DOHH2 (cell line): ENCODE measurements at regions not wholly inside any gene's neighbourhood (a gene's known extent, or its start where the extent isn't known, plus 50 kb on each side); places are given as distances from the start of the nearest gene placed in this dataset.
"Not testable (repeated sequence)": the region's sequence is repeated elsewhere in the genome, so short reads cannot be mapped to it uniquely, and the experiment has no call there.

Experiments used
- H3F3A ChIP-seq: fragments of 200-600 bp; sonication (generic), shearing (Covaris generic); 2 replicates; pipeline ENCODE4 v1.6.0; 2016; ENCODE audit warnings: antibody characterized with exemption, mild to moderate bottlenecking; ENCODE audit not compliant: control insufficient read depth, insufficient read depth
- H3K27ac ChIP-seq: fragments of 200-600 bp; sonication (generic); 2 replicates; pipeline ENCODE4 v1.5.1; 2014; ENCODE audit warnings: low read depth, mild to moderate bottlenecking, low read length, moderate library complexity
- H3K27me3 ChIP-seq: fragments of 200-600 bp; sonication (generic); 2 replicates; pipeline ENCODE4 v1.6.1; 2014; ENCODE audit warnings: mild to moderate bottlenecking, low read length, mixed read lengths; ENCODE audit not compliant: control insufficient read depth
- H3K36me3 ChIP-seq: fragments of 200-600 bp; sonication (generic); 2 replicates; pipeline ENCODE4 v1.6.1; 2014; ENCODE audit warnings: mild to moderate bottlenecking, low read length, moderate library complexity, mixed read lengths; ENCODE audit not compliant: control insufficient read depth
- H3K4me1 ChIP-seq: fragments of 200-600 bp; sonication (generic); 2 replicates; pipeline ENCODE4 v1.6.1; 2014; ENCODE audit warnings: mild to moderate bottlenecking, low read length, mixed read lengths; ENCODE audit not compliant: control insufficient read depth
- H3K4me2 ChIP-seq: fragments of 200-600 bp; sonication (generic); 2 replicates; pipeline ENCODE4 v1.6.0; 2014; ENCODE audit warnings: mild to moderate bottlenecking, low read length, moderate library complexity
- H3K4me3 ChIP-seq: fragments of 200-600 bp; sonication (generic); 2 replicates; pipeline ENCODE4 v1.5.1; 2014; ENCODE audit warnings: mild to moderate bottlenecking, low read length, mixed read lengths
- H3K79me2 ChIP-seq: fragments of 200-600 bp; sonication (generic); 2 replicates; pipeline ENCODE4 v1.6.1; 2014; ENCODE audit warnings: mild to moderate bottlenecking, low read length, mixed read lengths; ENCODE audit not compliant: control insufficient read depth
- H3K9me2 ChIP-seq: fragments of 200-600 bp; sonication (generic); replicated peaks from 2 replicates; pipeline ENCODE4 v1.6.1; 2014; ENCODE audit warnings: mild to moderate bottlenecking, low read length, mixed read lengths; ENCODE audit not compliant: control insufficient read depth
- H3K9me3 ChIP-seq: fragments of 200-600 bp; sonication (generic); 2 replicates; pipeline ENCODE4 v1.6.1; 2014; ENCODE audit warnings: antibody characterized with exemption, low read length, mixed read lengths; ENCODE audit not compliant: control insufficient read depth, insufficient read depth
- H4K20me1 ChIP-seq: fragments of 200-600 bp; sonication (generic); 2 replicates; pipeline ENCODE4 v1.6.0; 2014; ENCODE audit warnings: low read depth, mild to moderate bottlenecking, antibody characterized with exemption, low read length, moderate library complexity; ENCODE audit not compliant: control insufficient read depth, insufficient read depth
- CTCF ChIP-seq: fragments of 200-600 bp; sonication (generic); IDR thresholded peaks from one replicate; pipeline ENCODE4 v1.5.1; 2014; ENCODE audit warnings: antibody characterized with exemption, mild to moderate bottlenecking, low read depth, low read length; ENCODE audit not compliant: poor library complexity, severe bottlenecking
- EZH2phosphoT487 ChIP-seq: fragments of 200-600 bp; sonication (generic); IDR thresholded peaks from 2 replicates; pipeline ENCODE4 v1.6.1; 2017; ENCODE audit warnings: borderline replicate concordance, mild to moderate bottlenecking, antibody characterized with exemption, low read length, moderate library complexity, mixed read lengths

DNA sequence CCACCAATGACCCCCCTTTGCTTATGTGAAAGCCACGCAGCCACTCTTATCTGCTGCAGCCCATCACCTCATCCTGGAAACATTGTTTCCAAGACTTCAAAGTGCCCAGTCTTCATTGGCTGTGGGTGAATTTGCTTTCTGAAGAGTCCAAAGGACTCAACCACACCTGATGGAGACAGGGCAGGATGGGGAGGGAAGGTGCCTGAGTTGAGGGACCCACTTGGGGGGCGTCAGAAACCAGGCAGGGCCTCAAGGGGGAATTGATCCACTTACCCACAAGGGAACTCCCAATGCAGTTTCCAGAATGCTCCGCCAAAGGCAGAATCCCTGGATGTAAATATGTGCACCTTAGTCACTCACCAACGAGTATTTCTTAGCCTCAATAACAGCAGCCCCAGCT, 147.9 kb upstream of the ATP2B2 start:
- Histone ChIP-seq H3K9me2 (no peaks in the 10 kb centered on the region), H3K27me3 (no peaks in the 10 kb centered on the region), H3F3A (no peaks in the 10 kb centered on the region), H3K4me2 (no peak overlapping the region), H3K27ac (no peak overlapping the region), H4K20me1 (no peaks in the 10 kb centered on the region), H3K36me3 (no peaks in the 10 kb centered on the region), H3K79me2 (no peaks in the 10 kb centered on the region), H3K4me3 (no peak overlapping the region), H3K4me1 (no peaks in the 10 kb centered on the region), H3K9me3 (no peaks in the 10 kb centered on the region)
- TF ChIP-seq CTCF (no peak), EZH2phosphoT487 (no peak)

- no peaks in the 10 kb centered on the region for H3K79me2 ChIP-seq
- no peaks in the 10 kb centered on the region for H4K20me1 ChIP-seq
- H3F3A ChIP-seq = no peaks in the 10 kb centered on the region
- H3K27me3 ChIP-seq = no peaks in the 10 kb centered on the region
- no peak overlapping the region for H3K4me3 ChIP-seq
- TF ChIP-seq CTCF (no peak), EZH2phosphoT487 (no peak)
- H3K4me1 ChIP-seq = no peaks in the 10 kb centered on the region
- no peaks in the 10 kb centered on the region for H3K9me3 ChIP-seq
- no peaks in the 10 kb centered on the region for H3K9me2 ChIP-seq
- no peaks in the 10 kb centered on the region for H3K36me3 ChIP-seq
- no peak overlapping the region for H3K4me2 ChIP-seq
- no peak overlapping the region for H3K27ac ChIP-seq
These were observed 148.7 kb upstream of the ATP2B2 start for GRCh38 chr3:10653866-10654611.

GRCh38 chr3:10655105-10655504, 149.7 kb upstream of the ATP2B2 start:
- Histone ChIP-seq H4K20me1 (no peaks in the 10 kb centered on the region), H3K36me3 (no peaks in the 10 kb centered on the region), H3K4me2 (no peak overlapping the region), H3K27ac (no peak overlapping the region), H3K27me3 (no peaks in the 10 kb centered on the region), H3K9me2 (no peaks in the 10 kb centered on the region), H3F3A (no peaks in the 10 kb centered on the region), H3K9me3 (no peaks in the 10 kb centered on the region), H3K4me1 (no peaks in the 10 kb centered on the region), H3K4me3 (no peak overlapping the region), H3K79me2 (no peaks in the 10 kb centered on the region)
- no peak for TF ChIP-seq EZH2phosphoT487
- TF ChIP-seq CTCF = no peak

DNA sequence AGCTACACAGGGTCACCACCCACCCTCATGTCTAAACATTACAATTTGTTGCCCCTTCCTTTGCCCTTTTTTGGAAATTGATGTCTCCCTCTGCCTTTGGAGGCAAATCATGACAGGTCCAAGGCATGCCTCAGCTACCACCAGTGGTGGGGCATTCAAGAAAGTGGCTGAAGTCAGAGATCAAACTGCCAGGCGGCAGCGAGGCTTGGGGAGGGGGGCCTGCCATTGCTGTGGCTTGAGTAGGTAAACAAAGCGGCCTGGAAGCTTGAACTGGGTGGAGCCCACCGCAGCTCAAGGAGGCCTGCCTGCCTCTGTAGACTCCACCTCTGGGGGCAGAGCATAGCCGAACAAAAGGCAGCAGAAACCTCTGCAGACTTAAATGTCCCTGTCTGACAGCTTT, 152.0 kb upstream of the ATP2B2 start:
- H3K9me3 ChIP-seq, H3K9me2 ChIP-seq, H3K4me3 ChIP-seq, H3K4me2 ChIP-seq, H3K36me3 ChIP-seq, H3K79me2 ChIP-seq, H3F3A ChIP-seq, H4K20me1 ChIP-seq, H3K27me3 ChIP-seq, H3K27ac ChIP-seq, H3K4me1 ChIP-seq: not testable (repeated sequence)
